HepG2 (cell line): ENCODE measurements at regions not wholly inside any gene's neighbourhood (a gene's known extent, or its start where the extent isn't known, plus 50 kb on each side); places are given as distances from the start of the nearest gene placed in this dataset.
A peak's percentile ranks its signal among the peaks of the same experiment; 100 is the strongest.

ENCODE experiments used
- ATAC-seq: fragments of 200-7000 bp; cut with Tn5 transposase; 3 replicates; pipeline ENCODE4 v1.9.1; 2020; ENCODE audit warnings: mild to moderate bottlenecking, moderate library complexity
- BruUV-seq: library from RNA; stranded (reverse); fragments of 400-500 nt; replicated peaks from 2 replicates; lab custom pipeline; 2021; lab: Mats Ljungman, UMichigan
- CTCF ChIA-PET: fragments of 300-600 bp; formaldehyde crosslinking; extraction: SDS; loops from one replicate; lab custom pipeline; 2021; ENCODE audit warnings: low total read pairs, inconsistent platforms, low intra/inter-chr PET ratio; lab: Yijun Ruan, JAX
- POLR2A ChIA-PET: fragments of 350-600 bp; sonication (Branson Sonifier 250); formaldehyde crosslinking; loops from one replicate; lab custom pipeline; 2020; ENCODE audit warnings: antibody characterized with exemption, inconsistent platforms; lab: Yijun Ruan, JAX
- DNase-seq: peaks from one replicate; pipeline ENCODE4 v3.0.0-alpha.2; 2015; ENCODE audit warnings: low spot score
- FAIRE-seq: peaks from 3 replicates; lab custom pipeline; 2011; peaks lifted over from hg19 to GRCh38; lab: Jason Lieb, UNC
- H2AFZ ChIP-seq: one replicate; pipeline ENCODE4 v1.6.1; 2011; ENCODE audit warnings: low read length, inconsistent platforms
- H3K27ac ChIP-seq: fragments of 300-600 bp; 3 replicates; pipeline ENCODE4 v1.8.0; 2011; ENCODE audit warnings: mixed run types, mild to moderate bottlenecking, mixed read lengths, low read length, inconsistent platforms; ENCODE audit not compliant: insufficient read depth; ENCODE audit errors: extremely low read length
- H3K27me3 ChIP-seq, 2 experiments: fragments of 200-600 bp in 1 of 2; 2 replicates in 1 of 2; 3 replicates in 1 of 2; pipeline versions ENCODE4 v1.6.0 to v1.8.0; 2011; ENCODE audit warnings: low read length in 2 of 2, mild to moderate bottlenecking in 2 of 2, moderate library complexity in 2 of 2, inconsistent platforms in 1 of 2; ENCODE audit not compliant: insufficient read depth in 2 of 2, control insufficient read depth in 1 of 2
- H3K36me3 ChIP-seq, 2 experiments: fragments of 200-600 bp in 1 of 2; replicated peaks in 1 of 2; 2 replicates in 1 of 2; 3 replicates in 1 of 2; pipeline versions ENCODE4 v1.5.1 to v1.8.0; 2011; ENCODE audit warnings: low read length in 2 of 2, inconsistent platforms in 1 of 2; ENCODE audit not compliant: insufficient read depth in 2 of 2, control insufficient read depth in 1 of 2
- H3K4me1 ChIP-seq: 2 replicates; pipeline ENCODE4 v1.5.1; 2012; ENCODE audit warnings: low read length, inconsistent platforms; ENCODE audit not compliant: insufficient read depth
- H3K4me2 ChIP-seq: 2 replicates; pipeline ENCODE4 v1.6.0; 2011; ENCODE audit warnings: low read depth, low read length, inconsistent platforms
- H3K4me3 ChIP-seq, 3 experiments: fragments of 200-600 bp in 1 of 3; sonication (generic), shearing (Covaris generic) in 1 of 3; replicated peaks in 1 of 3; 2 replicates each; pipeline ENCODE4 v1.5.1; 2011 to 2016; ENCODE audit warnings: low read length in 3 of 3, inconsistent platforms in 2 of 3, low read depth in 2 of 3, mild to moderate bottlenecking in 2 of 3, control low read depth in 1 of 3, mixed read lengths in 1 of 3; ENCODE audit not compliant: insufficient read depth in 1 of 3
- H3K79me2 ChIP-seq: one replicate; pipeline ENCODE4 v1.6.1; 2011; ENCODE audit warnings: low read length, inconsistent platforms; ENCODE audit not compliant: insufficient read depth
- H3K9ac ChIP-seq: 2 replicates; pipeline ENCODE4 v1.6.0; 2011; ENCODE audit warnings: mild to moderate bottlenecking, low read depth, low read length, inconsistent platforms; ENCODE audit not compliant: insufficient read depth
- H3K9me3 ChIP-seq: 2 replicates; pipeline ENCODE4 v1.5.1; 2012; ENCODE audit warnings: mild to moderate bottlenecking, low read length
- H4K20me1 ChIP-seq: 2 replicates; pipeline ENCODE4 v1.6.0; 2011; ENCODE audit warnings: inconsistent platforms, mild to moderate bottlenecking, low read length, moderate library complexity; ENCODE audit not compliant: insufficient read depth
- CEBPG ChIP-seq: IDR thresholded peaks from 2 replicates; pipeline ENCODE4 v1.6.1; 2016
- DMAP1 ChIP-seq: IDR thresholded peaks from 2 replicates; pipeline ENCODE4 v1.6.1; 2016
- EP300 ChIP-seq, 3 experiments: sonication (generic) in 1 of 3; formaldehyde crosslinking in 1 of 3; IDR thresholded peaks; 2 replicates each; pipeline versions ENCODE4 v1.5.1 to v1.6.1; 2011 to 2020; ENCODE audit warnings: low read depth in 2 of 3, low read length in 2 of 3, borderline replicate concordance in 1 of 3, improper control_type of control experiment in 1 of 3, mild to moderate bottlenecking in 1 of 3, missing genetic modification reagents in 1 of 3, moderate library complexity in 1 of 3
- FOXC1 ChIP-seq: sonication (generic); formaldehyde crosslinking; IDR thresholded peaks from 2 replicates; pipeline ENCODE4 v1.8.0; 2022; ENCODE audit warnings: mild to moderate bottlenecking, missing genetic modification reagents, borderline replicate concordance
- GABPB1 ChIP-seq: IDR thresholded peaks from 2 replicates; pipeline ENCODE4 v1.6.1; 2016; ENCODE audit warnings: mild to moderate bottlenecking, missing genetic modification reagents, moderate library complexity, missing compliant biosample characterization
- HMG20A ChIP-seq: IDR thresholded peaks from 2 replicates; pipeline ENCODE4 v1.6.1; 2016; ENCODE audit warnings: borderline replicate concordance
- HNF4G ChIP-seq, 2 experiments: sonication (generic) in 1 of 2; formaldehyde crosslinking in 1 of 2; IDR thresholded peaks; 2 replicates each; pipeline versions ENCODE4 v1.4.0 to v1.6.1; 2011 to 2020; ENCODE audit warnings: borderline replicate concordance in 2 of 2, low read depth in 2 of 2, mild to moderate bottlenecking in 2 of 2, low read length in 1 of 2, missing genetic modification reagents in 1 of 2, moderate library complexity in 1 of 2
- KDM1A ChIP-seq: IDR thresholded peaks from 2 replicates; pipeline ENCODE4 v1.6.1; 2016; ENCODE audit warnings: missing compliant biosample characterization
- NR2F1 ChIP-seq, 2 experiments: fragments of 450-650 bp in 1 of 2; formaldehyde crosslinking in 1 of 2; IDR thresholded peaks; 2 replicates each; pipeline versions ENCODE4 v1.5.0 to v1.6.1; 2016 to 2020; ENCODE audit warnings: mild to moderate bottlenecking in 1 of 2, missing compliant biosample characterization in 1 of 2, missing genetic modification reagents in 1 of 2, moderate library complexity in 1 of 2
- NR2F2 ChIP-seq: IDR thresholded peaks from 2 replicates; pipeline ENCODE4 v1.6.1; 2012; ENCODE audit warnings: low read depth, inconsistent platforms, borderline replicate concordance
- RARA ChIP-seq: IDR thresholded peaks from 2 replicates; pipeline ENCODE4 v1.6.1; 2016; ENCODE audit warnings: missing genetic modification reagents, missing compliant biosample characterization
- SALL1 ChIP-seq: sonication (generic); formaldehyde crosslinking; IDR thresholded peaks from 2 replicates; pipeline ENCODE4 v1.8.0; 2022; ENCODE audit warnings: mild to moderate bottlenecking, missing genetic modification reagents
- SRSF9 ChIP-seq: fragments of 200-400 bp; formaldehyde crosslinking; IDR thresholded peaks from 2 replicates; pipeline ENCODE4 v1.6.1; 2018; ENCODE audit warnings: borderline replicate concordance, mild to moderate bottlenecking, low read depth, low read length; ENCODE audit not compliant: insufficient read depth, poor library complexity, severe bottlenecking
- U2AF2 ChIP-seq: fragments of 200-400 bp; formaldehyde crosslinking; IDR thresholded peaks from 2 replicates; pipeline ENCODE4 v1.6.1; 2017; ENCODE audit warnings: low read depth, mild to moderate bottlenecking, low read length
- ZBTB20 ChIP-seq: sonication (generic); formaldehyde crosslinking; IDR thresholded peaks from 2 replicates; pipeline ENCODE4 v1.8.1; 2023; ENCODE audit warnings: missing genetic modification reagents, low read depth, mild to moderate bottlenecking, borderline replicate concordance
- ZFP82 ChIP-seq: sonication (generic); formaldehyde crosslinking; IDR thresholded peaks from 2 replicates; pipeline ENCODE4 v1.5.1; 2020; ENCODE audit warnings: mild to moderate bottlenecking, missing genetic modification reagents, borderline replicate concordance
- ZNF225 ChIP-seq: sonication (generic); formaldehyde crosslinking; IDR thresholded peaks from 2 replicates; pipeline ENCODE4 v1.4.0; 2020; ENCODE audit warnings: mild to moderate bottlenecking, missing genetic modification reagents
- ZNF605 ChIP-seq: sonication (generic); formaldehyde crosslinking; IDR thresholded peaks from 2 replicates; pipeline ENCODE4 v1.8.0; 2022; ENCODE audit warnings: mild to moderate bottlenecking, missing genetic modification reagents
- ZNF841 ChIP-seq: sonication (generic); formaldehyde crosslinking; IDR thresholded peaks from 2 replicates; pipeline ENCODE4 v1.8.1; 2023; ENCODE audit warnings: missing genetic modification reagents, borderline replicate concordance
- WGBS: methylation state at CpG from one replicate; pipeline ENCODE4 v1.1.6; 2017; ENCODE audit warnings: low lambda C conversion rate; 5-methylcytosine and 5-hydroxymethylcytosine counted together
- in situ Hi-C: cut with HindIII; loops from 2 replicates; pipeline ENCODE4 v1.10.0; 2017; ENCODE audit warnings: low pct_unique_long_range_greater_than_20kb; ENCODE audit not compliant: extremely low pct_ligation_motif_present
- intact Hi-C: fragments of 100-400 bp; cut with micrococcal nuclease; formaldehyde crosslinking; loops from one replicate; pipeline ENCODE4 v1.10.0; 2022; ENCODE audit not compliant: unreplicated experiment
- TF ChIP-seq, protein P1 (sequence below), 2 experiments: fragments of 450-650 bp in 1 of 2; sonication (generic) in 1 of 2; formaldehyde crosslinking; IDR thresholded peaks; 2 replicates each; pipeline versions ENCODE4 v1.5.0 to v1.8.0; 2020 to 2022; ENCODE audit warnings: mild to moderate bottlenecking in 1 of 2, missing genetic modification reagents in 1 of 2

DNA sequence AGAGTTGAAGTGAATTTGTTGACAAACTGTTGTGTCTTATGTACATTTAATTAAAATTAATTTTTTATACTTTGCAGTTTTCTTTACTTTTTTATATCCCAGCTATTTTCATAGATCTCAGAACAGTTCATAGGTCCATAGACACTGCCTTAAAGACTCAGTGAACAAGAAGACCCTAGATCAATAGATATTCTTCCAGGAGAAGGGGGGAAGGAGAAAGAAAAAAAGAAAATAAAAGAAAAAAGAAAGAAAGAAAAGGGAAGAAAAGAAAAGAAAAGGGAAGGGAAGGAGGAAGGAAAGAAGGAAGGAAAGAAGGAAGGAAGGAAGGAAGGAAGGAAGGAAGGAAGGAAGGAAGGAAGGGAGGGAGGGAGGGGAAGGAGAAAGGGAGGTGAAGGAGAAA, 130.8 kb downstream of the MAFB start:
- TF ChIP-seq U2AF2, result peak; percentile 81; the same call in 1 of the 2 replicates
- peak; percentile 62 for TF ChIP-seq SRSF9
- no peak for TF ChIP-seq DMAP1
- H3K9ac ChIP-seq, result no peak overlapping the region
- no peak overlapping the region for H3K27ac ChIP-seq
- H3K4me1 ChIP-seq, result no peaks in the 10 kb centered on the region
- intact Hi-C loops (no loop called here), in situ Hi-C loops (no loop called here)
- no peaks in the 10 kb centered on the region for H3K9me3 ChIP-seq
- no peaks in the 10 kb centered on the region for H3K79me2 ChIP-seq
- H3K36me3 ChIP-seq, result no peaks in the 10 kb centered on the region
- no peaks in the 10 kb centered on the region for H4K20me1 ChIP-seq
- H3K4me2 ChIP-seq, result no peak overlapping the region
- FAIRE-seq, result no peak
- H2AFZ ChIP-seq, result no peak overlapping the region
- ChIA-PET CTCF (no interaction called here), POLR2A (no interaction called here)
- no peaks in the 10 kb centered on the region; a peak in 1 of 5 replicates for H3K27me3 ChIP-seq
- BruUV-seq, result no TSS peak
- DNase-seq, result no peak
- H3K4me3 ChIP-seq, result no peak overlapping the region
- ATAC-seq, result no peak

DNA sequence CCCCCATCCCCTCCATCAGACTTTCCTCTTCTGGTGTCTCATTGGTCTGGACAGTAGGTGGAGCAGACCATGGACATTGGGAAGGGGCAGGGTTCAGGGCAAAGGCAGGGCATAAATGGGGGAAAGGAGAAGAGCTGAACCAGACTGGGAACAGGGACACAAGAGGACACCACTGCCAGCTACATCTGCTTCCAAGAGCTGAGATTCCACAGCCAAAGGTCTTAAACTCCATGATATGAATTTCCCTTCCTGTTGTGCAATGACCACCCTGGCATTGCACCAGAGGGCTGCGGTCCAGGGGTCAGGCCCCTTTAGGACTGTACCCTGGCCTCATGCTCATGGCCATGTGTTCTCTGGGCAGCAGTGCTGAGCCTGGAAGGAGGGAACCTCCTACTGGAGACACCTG, 137.9 kb downstream of the MAFB start:
- in situ Hi-C loops, result no loop called here
- no peaks in the 10 kb centered on the region for H3K9me3 ChIP-seq
- ChIA-PET POLR2A (no interaction called here), CTCF (no interaction called here)
- H4K20me1 ChIP-seq, result no peaks in the 10 kb centered on the region
- DNase-seq, result no peak
- intact Hi-C loops, result no loop called here
- H3K4me1 ChIP-seq, result 0 out of 2 replicates have a peak, but pooled peaks cover 5% of the 10 kb centered on the region
- H3K36me3 ChIP-seq, result no peaks in the 10 kb centered on the region
- FAIRE-seq, result no peak
- H3K27ac ChIP-seq, result no peak overlapping the region
- H3K27me3 ChIP-seq, result no peaks in the 10 kb centered on the region
- H3K4me2 ChIP-seq, result no peak overlapping the region
- H3K79me2 ChIP-seq, result no peaks in the 10 kb centered on the region
- H3K9ac ChIP-seq, result no peak overlapping the region
- H3K4me3 ChIP-seq, result no peak overlapping the region
- WGBS, result 13% methylated on average over 1 of the region's 1 CpG
- ATAC-seq, result peak; percentile 84
- no peak overlapping the region for H2AFZ ChIP-seq
- no TSS peak for BruUV-seq
- TF ChIP-seq EP300 (IDR thresholded peaks at IDR 0.05; ENCODE audit: low read depth in 2 of 2, low read length in 2 of 2) (peak in 1 of 2 experiments; percentile 10; a peak in 2 of 4 replicates), EP300 (CRISPR knock-in tag; IDR thresholded peaks at IDR 0.05; ENCODE audit: borderline replicate concordance) (no peak), ZFP82 (CRISPR knock-in tag) (no peak), ZNF605 (no peak), GABPB1 (CRISPR knock-in tag) (peak; percentile 43; the same call in 1 of the 2 replicates), ZNF841 (CRISPR knock-in tag) (no peak), FOXC1 (CRISPR knock-in tag) (no peak), RARA (CRISPR knock-in tag) (0 out of 2 replicates have a peak, but pooled peaks have one; percentile 25), NR2F1 (CRISPR knock-in tag; IDR thresholded peaks at IDR 0.05) (peak; percentile 64 to 75; a peak in 3 of 4 replicates), ZNF225 (no peak), NR2F2 (0 out of 2 replicates have a peak, but pooled peaks have one; percentile 27), KDM1A (no peak), SALL1 (CRISPR knock-in tag) (peak; percentile 68), HNF4G (IDR thresholded peaks at IDR 0.05; ENCODE audit: borderline replicate concordance, low read depth, low read length) (peak; percentile 47; the same call in 1 of the 2 replicates), HNF4G (CRISPR knock-in tag; IDR thresholded peaks at IDR 0.05; ENCODE audit: borderline replicate concordance, low read depth) (no peak), CEBPG (CRISPR knock-in tag) (peak; percentile 79), HMG20A (CRISPR knock-in tag) (no peak), ZBTB20 (CRISPR knock-in tag) (no peak)
- TF ChIP-seq, protein P1, sequence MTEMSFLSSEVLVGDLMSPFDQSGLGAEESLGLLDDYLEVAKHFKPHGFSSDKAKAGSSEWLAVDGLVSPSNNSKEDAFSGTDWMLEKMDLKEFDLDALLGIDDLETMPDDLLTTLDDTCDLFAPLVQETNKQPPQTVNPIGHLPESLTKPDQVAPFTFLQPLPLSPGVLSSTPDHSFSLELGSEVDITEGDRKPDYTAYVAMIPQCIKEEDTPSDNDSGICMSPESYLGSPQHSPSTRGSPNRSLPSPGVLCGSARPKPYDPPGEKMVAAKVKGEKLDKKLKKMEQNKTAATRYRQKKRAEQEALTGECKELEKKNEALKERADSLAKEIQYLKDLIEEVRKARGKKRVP (CRISPR knock-in tag; IDR thresholded peaks at IDR 0.05), result peak in 1 of 2 experiments; percentile 60; a peak in 1 of 4 replicates
